SU-DHL-6 (cell line): ENCODE measurements at regions not wholly inside any gene's neighbourhood (a gene's known extent, or its start where the extent isn't known, plus 50 kb on each side); places are given as distances from the start of the nearest gene placed in this dataset.

Experiments used
- EZH2phosphoT487 ChIP-seq: fragments of 200-600 bp; sonication (generic), shearing (Covaris generic); conservative IDR thresholded peaks from 2 replicates; pipeline ENCODE4 v1.6.1; 2018; ENCODE audit warnings: mild to moderate bottlenecking, antibody characterized with exemption, low read length, moderate library complexity, mixed read lengths
- TF ChIP-seq, protein P1 (sequence below): fragments of 200-600 bp; sonication (generic); IDR thresholded peaks from one replicate; pipeline ENCODE4 v1.5.1; 2017; ENCODE audit warnings: antibody characterized with exemption, mild to moderate bottlenecking, low read length, moderate library complexity; ENCODE audit not compliant: insufficient read depth, poor library complexity, severe bottlenecking

DNA sequence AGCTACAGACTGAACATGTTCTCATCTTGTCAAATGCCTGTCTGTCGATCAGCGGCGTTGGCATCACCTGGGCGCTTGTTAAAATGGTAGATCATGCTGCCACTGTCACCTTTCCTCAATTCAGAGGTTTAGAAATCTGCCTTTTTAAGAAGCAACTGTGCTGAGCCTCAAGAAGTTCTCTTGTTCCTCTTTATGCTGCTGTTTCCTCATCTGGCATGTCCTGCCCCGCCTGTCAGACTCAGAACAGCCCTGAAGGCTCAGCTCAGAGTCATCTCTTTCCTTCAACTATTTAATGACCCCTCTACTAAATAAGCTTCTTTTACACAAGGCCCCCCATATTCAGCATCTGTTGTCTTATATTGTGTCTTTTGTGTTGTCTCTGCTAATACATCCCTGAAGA lies 368.2 kb downstream of the EPM2A start:
- TF ChIP-seq, protein P1, sequence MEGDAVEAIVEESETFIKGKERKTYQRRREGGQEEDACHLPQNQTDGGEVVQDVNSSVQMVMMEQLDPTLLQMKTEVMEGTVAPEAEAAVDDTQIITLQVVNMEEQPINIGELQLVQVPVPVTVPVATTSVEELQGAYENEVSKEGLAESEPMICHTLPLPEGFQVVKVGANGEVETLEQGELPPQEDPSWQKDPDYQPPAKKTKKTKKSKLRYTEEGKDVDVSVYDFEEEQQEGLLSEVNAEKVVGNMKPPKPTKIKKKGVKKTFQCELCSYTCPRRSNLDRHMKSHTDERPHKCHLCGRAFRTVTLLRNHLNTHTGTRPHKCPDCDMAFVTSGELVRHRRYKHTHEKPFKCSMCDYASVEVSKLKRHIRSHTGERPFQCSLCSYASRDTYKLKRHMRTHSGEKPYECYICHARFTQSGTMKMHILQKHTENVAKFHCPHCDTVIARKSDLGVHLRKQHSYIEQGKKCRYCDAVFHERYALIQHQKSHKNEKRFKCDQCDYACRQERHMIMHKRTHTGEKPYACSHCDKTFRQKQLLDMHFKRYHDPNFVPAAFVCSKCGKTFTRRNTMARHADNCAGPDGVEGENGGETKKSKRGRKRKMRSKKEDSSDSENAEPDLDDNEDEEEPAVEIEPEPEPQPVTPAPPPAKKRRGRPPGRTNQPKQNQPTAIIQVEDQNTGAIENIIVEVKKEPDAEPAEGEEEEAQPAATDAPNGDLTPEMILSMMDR: no peak
- TF ChIP-seq EZH2phosphoT487: no peak
